ENCODE measurements at regions not wholly inside any gene's neighbourhood (a gene's known extent, or its start where the extent isn't known, plus 50 kb on each side); places are given as distances from the start of the nearest gene placed in this dataset.

DNA sequence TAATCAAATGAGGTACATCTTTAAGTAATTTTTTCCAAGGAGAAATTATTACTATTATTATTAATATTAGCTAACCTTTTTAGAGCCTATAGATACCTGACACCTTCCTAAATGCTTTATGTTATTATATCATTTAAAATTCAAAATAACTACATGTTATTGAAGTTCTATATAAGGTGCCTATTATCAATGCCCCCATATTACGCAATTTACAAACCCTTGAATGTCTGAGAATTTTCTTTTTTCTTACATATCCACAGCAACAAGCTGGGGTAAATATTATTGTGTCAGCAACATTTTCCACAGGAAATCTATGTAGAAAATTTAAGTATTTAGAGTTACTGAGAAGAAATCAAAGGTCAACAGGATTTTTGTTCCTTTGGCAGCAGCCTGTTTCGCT lies 327.3 kb downstream of the NXPE2 start:
- Mint-ChIP-seq H3K4me3 (no peak overlapping the region), H3K27ac (no peak overlapping the region)
- ATAC-seq: no peak

DNA sequence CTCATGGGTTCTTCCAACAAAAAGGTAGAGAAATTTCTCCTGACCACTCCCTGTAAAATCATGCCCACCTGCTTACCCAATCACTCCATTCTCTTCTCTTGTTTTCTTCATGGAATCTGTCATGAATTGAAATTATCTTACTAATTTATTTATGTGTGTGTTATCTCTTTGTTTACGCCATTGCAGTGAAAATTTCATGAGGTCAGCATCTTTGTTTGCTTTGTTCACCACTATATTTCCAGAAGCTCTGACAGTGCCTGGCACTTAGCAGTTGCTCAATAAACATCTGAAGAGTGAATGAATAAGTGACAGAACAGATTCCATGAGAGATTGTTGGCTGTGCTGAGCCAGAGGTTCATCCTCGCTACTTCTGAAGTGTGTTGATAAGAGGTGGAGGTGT lies 329.5 kb downstream of the NXPE2 start:
- H3K27me3 Mint-ChIP-seq: peaks cover 0 to 14% of the 10 kb centered on the region in 2 donors
- ATAC-seq: no peak
- H3K27ac Mint-ChIP-seq: no peak overlapping the region
- H3K36me3 Mint-ChIP-seq: no peaks in the 10 kb centered on the region
- no peaks in the 10 kb centered on the region for H3K4me1 Mint-ChIP-seq (ENCODE audit: low read depth in 2 of 2)
- no peak for DNase-seq (ENCODE audit: low spot score)
- H3K4me3 Mint-ChIP-seq: no peak overlapping the region
- H3K9me3 Mint-ChIP-seq: peaks cover 3% of the 10 kb centered on the region

More for the DNA sequence above, 327.3 kb downstream of the NXPE2 start:
- DNase-seq (ENCODE audit: low spot score): no peak
- Mint-ChIP-seq H3K9me3 (peaks cover 3% of the 10 kb centered on the region), H3K27me3 (peaks cover 0 to 21% of the 10 kb centered on the region in 2 donors), H3K4me1 (ENCODE audit: low read depth in 2 of 2) (no peaks in the 10 kb centered on the region), H3K36me3 (no peaks in the 10 kb centered on the region)

DNA sequence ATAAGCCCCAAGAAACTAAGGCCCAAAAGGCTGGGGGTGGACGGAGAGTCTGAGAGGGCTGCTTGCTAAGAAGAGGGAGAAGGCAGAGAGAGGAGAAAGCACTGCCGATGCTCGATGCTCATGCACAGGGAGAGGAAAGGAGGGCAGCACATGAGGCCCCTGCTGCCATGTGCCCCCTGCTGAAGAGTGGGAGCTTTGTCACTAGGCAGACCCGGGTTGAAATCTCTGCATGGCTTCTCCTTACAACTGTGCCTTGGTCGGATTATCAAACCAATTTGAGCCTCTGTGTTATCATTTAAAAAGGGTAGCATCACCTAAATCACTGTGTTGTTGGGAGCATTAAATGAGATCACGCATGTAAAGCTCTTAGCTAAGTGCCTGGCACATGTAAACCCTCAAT lies 330.5 kb downstream of the NXPE2 start:
- no peak overlapping the region for H3K4me3 Mint-ChIP-seq
- ATAC-seq (no peak), DNase-seq (ENCODE audit: low spot score) (no peak)
- H3K9me3 Mint-ChIP-seq: peaks cover 5% of the 10 kb centered on the region
- H3K27ac Mint-ChIP-seq: no peak overlapping the region
- no peaks in the 10 kb centered on the region for H3K4me1 Mint-ChIP-seq (ENCODE audit: low read depth in 2 of 2)
- peaks cover 0 to 14% of the 10 kb centered on the region in 2 donors for H3K27me3 Mint-ChIP-seq
- no peaks in the 10 kb centered on the region for H3K36me3 Mint-ChIP-seq

DNA sequence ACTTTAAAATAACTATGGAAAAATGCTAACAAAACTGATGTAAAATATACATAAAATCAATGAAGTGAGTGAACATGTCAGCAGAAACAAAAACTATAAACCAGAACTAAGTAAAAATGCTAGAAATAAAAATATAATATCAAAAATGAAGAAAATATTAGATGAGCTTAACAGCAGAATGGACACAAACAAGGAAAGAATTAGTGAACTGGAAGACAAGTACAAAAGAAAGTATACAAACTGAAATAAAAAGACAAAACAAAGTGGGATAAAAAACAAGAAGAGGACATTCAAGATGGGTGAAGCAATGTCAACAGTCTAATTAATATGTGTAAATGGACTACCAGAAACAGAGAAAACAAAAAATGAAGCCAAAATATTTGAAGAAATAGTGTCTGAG lies 339.2 kb downstream of the NXPE2 start:
- Mint-ChIP-seq H3K9me3 (peaks cover 18% of the 10 kb centered on the region), H3K27ac (no peak overlapping the region), H3K27me3 (peaks cover 0 to 13% of the 10 kb centered on the region in 2 donors), H3K4me1 (ENCODE audit: low read depth in 2 of 2) (no peaks in the 10 kb centered on the region), H3K36me3 (peaks cover 11% of the 10 kb centered on the region), H3K4me3 (no peak overlapping the region)
- ATAC-seq (no peak), DNase-seq (ENCODE audit: low spot score) (no peak)

DNA sequence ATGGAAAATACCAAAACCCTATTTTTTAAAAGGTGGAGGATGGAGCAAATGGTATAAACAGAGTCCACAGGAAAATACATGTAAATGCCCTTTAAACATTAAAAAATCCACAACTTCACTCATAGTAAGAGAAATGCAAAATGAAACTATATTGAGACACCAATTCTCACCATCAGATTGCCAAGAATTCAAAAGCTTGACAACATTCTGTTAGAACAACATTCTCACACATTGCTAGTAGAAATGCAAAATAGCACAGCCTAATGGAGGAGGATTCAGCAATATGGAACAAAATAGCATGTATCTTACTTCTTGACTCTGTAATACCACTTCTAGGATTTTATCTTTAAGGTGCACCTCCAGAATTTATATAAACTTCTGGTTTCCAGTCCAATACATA lies 351.8 kb downstream of the NXPE2 start:
- H3K36me3 Mint-ChIP-seq: peaks cover 4% of the 10 kb centered on the region

DNA sequence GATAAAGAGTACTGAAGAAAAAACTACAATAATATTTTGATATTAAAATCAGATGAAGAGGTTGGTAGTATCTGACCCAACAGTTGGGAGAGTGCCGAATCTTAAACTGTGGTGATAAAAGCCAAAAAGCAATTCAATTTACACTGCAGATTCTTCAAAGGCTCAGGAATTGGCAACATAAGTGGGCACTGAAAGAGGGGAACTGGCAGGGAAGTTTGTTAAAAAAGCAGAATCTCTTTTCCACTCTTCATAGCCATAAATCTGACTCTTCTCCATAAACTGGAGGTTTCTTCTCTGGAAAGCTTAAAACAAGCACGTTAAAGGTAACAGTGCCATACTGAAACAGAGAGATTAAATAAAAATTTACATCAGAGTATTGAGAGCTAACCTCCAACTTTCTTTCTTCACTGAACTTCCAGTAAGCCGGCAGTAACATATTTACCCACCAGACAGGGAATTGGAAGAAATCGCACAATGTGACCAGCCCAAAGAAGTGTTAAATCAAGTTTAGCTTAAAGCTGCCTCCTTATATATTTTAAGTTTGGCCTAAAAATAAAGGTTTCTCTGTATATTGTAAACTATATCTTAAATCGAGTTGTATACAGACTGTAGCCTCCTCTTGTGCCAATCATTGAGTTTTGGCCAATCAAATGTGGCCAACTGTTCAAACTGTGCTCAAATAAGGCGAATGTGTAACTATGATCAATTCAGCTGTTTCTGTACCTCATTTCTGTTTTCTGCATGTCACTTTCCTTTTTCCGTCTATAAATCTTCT lies 358.3 kb downstream of the NXPE2 start:
- H3K27me3 Mint-ChIP-seq: peaks cover 4 to 15% of the 10 kb centered on the region in 2 donors
- DNase-seq (ENCODE audit: low spot score): no peak
- no peaks in the 10 kb centered on the region for H3K4me1 Mint-ChIP-seq (ENCODE audit: low read depth in 2 of 2)
- no peak for ATAC-seq
- no peak overlapping the region for H3K27ac Mint-ChIP-seq
- H3K36me3 Mint-ChIP-seq: no peaks in the 10 kb centered on the region
- H3K9me3 Mint-ChIP-seq: peaks cover 2% of the 10 kb centered on the region
- no peak overlapping the region for H3K4me3 Mint-ChIP-seq

More for the DNA sequence above, 351.8 kb downstream of the NXPE2 start:
- Mint-ChIP-seq H3K9me3 (peaks cover 3% of the 10 kb centered on the region), H3K4me1 (ENCODE audit: low read depth in 2 of 2) (no peaks in the 10 kb centered on the region), H3K27ac (no peak overlapping the region), H3K27me3 (peaks cover 4 to 21% of the 10 kb centered on the region in 2 donors), H3K4me3 (no peak overlapping the region)
- ATAC-seq: no peak
- DNase-seq (ENCODE audit: low spot score): no peak

DNA sequence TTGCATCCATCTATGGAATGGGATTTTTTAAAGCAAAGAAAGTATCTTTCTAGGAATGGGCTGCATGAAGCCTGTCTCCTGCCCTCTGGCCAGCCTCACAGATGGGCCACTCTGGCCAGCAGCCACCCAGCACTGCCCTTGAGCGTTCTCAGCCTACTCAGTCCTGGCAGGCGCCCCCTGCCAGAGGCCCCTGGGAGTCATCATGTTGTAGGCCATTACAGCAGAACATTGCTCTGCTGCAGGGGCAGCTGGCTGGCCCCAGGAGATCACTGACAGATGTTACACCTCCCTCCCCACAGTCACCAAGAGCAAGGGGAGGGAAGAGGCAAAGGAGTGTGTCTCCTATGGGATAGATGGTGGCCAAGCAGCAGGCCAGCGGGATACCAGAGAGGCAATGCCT lies 363.7 kb downstream of the NXPE2 start:
- H3K4me1 Mint-ChIP-seq (ENCODE audit: low read depth in 2 of 2): no peaks in the 10 kb centered on the region
- H3K4me3 Mint-ChIP-seq: no peak overlapping the region
- H3K27me3 Mint-ChIP-seq: peaks cover 0 to 11% of the 10 kb centered on the region in 2 donors
- DNase-seq (ENCODE audit: low spot score): no peak
- H3K27ac Mint-ChIP-seq: no peak overlapping the region
- no peaks in the 10 kb centered on the region for H3K36me3 Mint-ChIP-seq
- peaks cover 2% of the 10 kb centered on the region for H3K9me3 Mint-ChIP-seq
- no peak for ATAC-seq

DNA sequence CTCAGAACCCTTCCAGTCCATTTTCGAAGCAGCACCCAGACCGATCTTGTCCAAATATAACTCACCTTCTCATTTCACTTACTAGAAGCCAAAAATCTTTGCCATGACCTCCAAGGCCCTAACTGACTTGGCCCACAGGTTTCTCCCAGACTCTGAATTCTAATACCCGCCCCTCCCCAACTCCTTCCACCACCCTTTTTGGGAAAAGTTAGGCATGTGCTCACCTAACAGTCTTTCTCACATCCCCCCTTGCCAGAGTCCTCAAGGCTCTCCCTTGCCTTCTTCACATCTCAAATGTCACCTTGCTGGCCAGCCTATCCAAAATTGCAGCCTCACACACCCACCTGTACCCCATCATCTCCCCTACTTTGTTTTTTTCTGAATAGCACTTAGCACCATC lies 369.3 kb downstream of the NXPE2 start:
- no peaks in the 10 kb centered on the region for H3K9me3 Mint-ChIP-seq
- H3K27me3 Mint-ChIP-seq: peaks cover 0 to 17% of the 10 kb centered on the region in 2 donors
- no peak overlapping the region for H3K27ac Mint-ChIP-seq
- DNase-seq (ENCODE audit: low spot score) (no peak), ATAC-seq (no peak)
- H3K4me3 Mint-ChIP-seq: no peak overlapping the region
- H3K36me3 Mint-ChIP-seq: no peaks in the 10 kb centered on the region
- H3K4me1 Mint-ChIP-seq (ENCODE audit: low read depth in 2 of 2): no peaks in the 10 kb centered on the region

DNA sequence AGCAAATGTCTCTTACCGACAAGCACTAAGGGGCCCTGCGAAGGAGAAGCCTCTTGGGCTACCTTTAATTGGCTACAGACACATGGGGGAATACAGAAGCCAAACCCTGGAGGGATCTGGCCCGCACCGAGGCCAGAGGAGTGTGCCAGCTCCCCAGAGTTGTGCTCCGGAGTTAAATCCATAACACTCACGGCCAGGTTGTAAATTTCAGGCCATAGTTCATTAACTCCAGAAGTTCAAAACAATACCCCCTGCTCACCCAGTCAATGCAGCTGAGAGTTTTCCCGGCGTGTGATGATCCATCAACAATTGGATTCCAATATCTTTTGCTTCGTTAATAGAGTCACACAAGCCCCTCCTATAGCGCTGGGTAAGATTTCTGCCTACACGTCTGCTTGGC lies 371.5 kb downstream of the NXPE2 start:
- H3K27me3 Mint-ChIP-seq: peaks cover 0 to 17% of the 10 kb centered on the region in 2 donors
- H3K9me3 Mint-ChIP-seq: no peaks in the 10 kb centered on the region
- ATAC-seq (no peak), DNase-seq (ENCODE audit: low spot score) (no peak)
- H3K4me3 Mint-ChIP-seq: no peak overlapping the region
- no peaks in the 10 kb centered on the region for H3K36me3 Mint-ChIP-seq
- no peak overlapping the region for H3K27ac Mint-ChIP-seq
- H3K4me1 Mint-ChIP-seq (ENCODE audit: low read depth in 2 of 2): no peaks in the 10 kb centered on the region

DNA sequence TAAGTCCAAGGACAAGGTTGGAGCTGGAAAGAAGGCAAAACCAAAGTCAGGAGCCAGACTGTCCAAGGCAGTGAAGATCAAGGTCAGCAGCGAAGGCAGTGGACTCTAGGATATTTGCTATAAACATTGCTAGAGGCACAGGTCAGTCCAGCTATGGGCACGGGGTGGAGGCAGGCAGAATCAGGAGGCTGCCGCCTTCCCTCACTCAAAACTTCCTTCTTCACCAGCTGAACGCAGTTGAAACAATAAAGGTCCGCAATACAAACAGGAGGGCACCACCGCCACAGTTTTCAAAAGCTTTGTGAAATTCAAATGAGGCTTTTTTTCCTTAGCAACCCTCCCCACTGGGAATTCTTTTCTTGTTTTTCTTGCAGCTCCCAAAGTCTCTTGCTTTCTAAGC lies 372.4 kb downstream of the NXPE2 start:
- Mint-ChIP-seq H3K36me3 (no peaks in the 10 kb centered on the region), H3K27ac (no peak overlapping the region), H3K27me3 (peaks cover 0 to 17% of the 10 kb centered on the region in 2 donors), H3K4me3 (no peak overlapping the region), H3K4me1 (ENCODE audit: low read depth in 2 of 2) (no peaks in the 10 kb centered on the region), H3K9me3 (peaks cover under 1% of the 10 kb centered on the region)
- DNase-seq (ENCODE audit: low spot score) (no peak), ATAC-seq (no peak)

DNA sequence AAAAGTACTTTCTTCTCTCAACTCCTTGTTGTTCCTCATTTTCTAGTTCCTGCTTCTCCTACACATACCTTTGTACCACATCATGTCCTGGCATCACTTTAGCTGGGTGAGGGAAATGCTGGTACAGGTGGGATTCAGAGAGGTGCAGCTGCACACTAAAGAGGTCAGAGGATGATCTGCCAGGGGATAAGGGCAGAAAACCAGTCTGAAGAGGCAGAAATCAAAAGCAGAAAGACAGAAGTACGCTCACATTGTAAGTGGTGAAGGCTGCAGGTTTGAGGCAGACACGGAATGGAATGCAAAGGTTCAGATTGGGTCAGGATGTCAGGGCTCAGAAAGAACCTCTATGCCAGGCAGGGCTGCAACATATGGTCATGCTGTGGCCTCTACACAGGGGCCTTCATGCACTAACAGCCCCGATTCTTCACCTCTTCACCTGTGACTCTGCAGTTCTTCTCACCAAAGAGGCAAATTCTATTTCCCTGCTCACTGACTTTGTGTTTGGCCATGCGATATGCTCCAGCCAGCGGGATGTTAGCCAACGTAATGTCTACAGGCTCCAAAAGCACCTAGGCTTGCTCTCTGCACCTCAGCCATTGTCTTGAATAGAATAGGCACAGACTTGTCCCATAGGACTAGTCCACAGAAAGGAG lies 373.7 kb downstream of the NXPE2 start:
- Mint-ChIP-seq H3K27ac (no peak overlapping the region), H3K4me1 (ENCODE audit: low read depth in 2 of 2) (no peaks in the 10 kb centered on the region), H3K9me3 (peaks cover 10% of the 10 kb centered on the region), H3K27me3 (peaks cover 0 to 14% of the 10 kb centered on the region in 2 donors), H3K36me3 (no peaks in the 10 kb centered on the region), H3K4me3 (no peak overlapping the region)
- no peak for DNase-seq (ENCODE audit: low spot score)
- ATAC-seq: no peak

DNA sequence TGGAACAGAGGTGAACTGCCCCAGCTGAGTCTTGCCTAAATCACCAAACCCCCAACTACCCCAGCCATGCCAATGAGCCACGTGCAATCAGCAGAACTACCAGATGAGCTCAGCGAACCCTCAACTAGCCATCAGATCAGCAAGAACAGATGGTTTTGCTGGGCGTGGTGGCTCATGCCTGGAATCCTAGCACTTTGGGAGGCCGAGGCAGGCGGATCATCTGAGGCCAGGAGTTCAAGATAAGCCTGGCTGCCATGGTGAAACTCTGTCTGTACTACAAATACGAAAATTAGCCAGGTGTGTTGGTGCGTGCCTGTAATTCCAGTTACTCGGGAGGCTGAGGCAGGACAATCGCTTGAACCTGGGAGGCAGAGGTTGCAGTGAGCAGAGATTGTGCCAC lies 374.3 kb downstream of the NXPE2 start:
- Mint-ChIP-seq H3K27ac (no peak overlapping the region), H3K36me3 (no peaks in the 10 kb centered on the region), H3K9me3 (peaks cover 10% of the 10 kb centered on the region), H3K27me3 (peaks cover 0 to 8% of the 10 kb centered on the region in 2 donors), H3K4me1 (ENCODE audit: low read depth in 2 of 2) (no peaks in the 10 kb centered on the region), H3K4me3 (no peak overlapping the region)
- ATAC-seq: no peak
- DNase-seq (ENCODE audit: low spot score): no peak

DNA sequence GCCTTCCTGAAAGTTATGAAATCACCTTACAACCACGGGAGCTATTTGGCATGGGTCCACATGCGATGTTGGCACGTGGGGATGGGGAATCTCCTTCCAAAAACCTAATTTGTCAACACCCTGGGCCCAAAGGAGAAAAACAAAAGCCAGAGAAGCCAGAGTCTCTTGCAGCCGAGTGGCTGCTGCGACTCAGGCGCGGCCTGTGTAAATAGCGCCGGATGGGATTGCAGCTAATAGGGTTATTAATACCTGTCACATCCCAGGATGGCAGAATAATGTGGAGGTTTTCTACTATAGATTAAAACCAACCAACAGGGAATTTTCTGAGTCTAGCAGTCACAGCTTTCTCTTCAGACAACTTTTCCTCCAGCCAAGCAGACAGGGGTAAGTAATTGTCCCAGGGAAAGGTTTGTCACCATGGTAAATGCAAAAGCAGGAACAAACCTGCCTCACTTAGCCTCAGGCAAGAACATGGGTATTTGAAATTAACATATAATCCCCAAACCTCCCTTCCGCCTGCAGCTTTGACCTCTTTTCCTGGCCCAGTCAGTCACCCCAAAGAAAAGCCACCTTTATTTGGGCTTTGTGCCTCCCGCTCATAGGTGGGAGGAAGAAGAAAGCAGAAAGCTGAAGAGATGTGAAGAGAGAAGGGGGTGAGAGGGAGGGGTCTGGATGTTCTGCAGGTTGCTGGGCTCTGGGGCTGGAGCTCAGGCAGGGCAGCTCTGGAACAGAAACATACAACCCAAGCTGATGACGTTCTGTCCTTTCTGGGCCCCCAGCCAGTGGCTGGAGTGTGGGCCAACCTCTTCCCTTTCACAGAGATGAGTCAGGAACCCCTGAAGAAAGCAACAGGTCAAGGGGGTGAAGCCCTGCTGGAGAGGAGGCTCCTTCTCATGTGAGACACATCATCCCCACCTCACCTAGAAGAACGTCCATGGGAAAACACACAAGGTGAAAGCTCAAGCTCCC lies 376.5 kb downstream of the NXPE2 start:
- Mint-ChIP-seq H3K4me1 (ENCODE audit: low read depth in 2 of 2) (no peaks in the 10 kb centered on the region), H3K27me3 (no peaks in the 10 kb centered on the region), H3K36me3 (no peaks in the 10 kb centered on the region), H3K27ac (no peak overlapping the region), H3K4me3 (no peak overlapping the region), H3K9me3 (peaks cover 10% of the 10 kb centered on the region)
- ATAC-seq: no peak
- no peak for DNase-seq (ENCODE audit: low spot score)

DNA sequence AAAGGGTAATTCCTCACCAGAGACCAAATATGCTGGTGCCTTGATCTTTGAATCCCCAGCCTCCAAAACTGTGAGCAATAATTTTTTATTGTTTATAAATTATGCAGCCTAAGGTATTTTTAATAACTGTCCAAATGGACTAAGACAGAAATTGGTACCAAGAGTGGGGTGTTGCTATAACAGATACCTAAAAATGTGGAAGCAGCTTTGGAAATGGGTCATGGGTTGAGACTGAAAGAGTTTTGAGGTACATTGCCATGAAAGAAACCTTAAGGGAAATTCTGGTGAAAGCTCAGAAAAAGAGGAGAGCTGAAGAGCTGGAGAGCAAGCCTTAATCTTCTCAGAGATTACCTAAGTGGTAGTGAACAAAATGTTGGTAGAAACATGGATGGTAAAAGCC lies 378.2 kb downstream of the NXPE2 start:
- Mint-ChIP-seq H3K36me3 (no peaks in the 10 kb centered on the region), H3K27me3 (no peaks in the 10 kb centered on the region), H3K4me3 (no peak overlapping the region), H3K27ac (no peak overlapping the region), H3K9me3 (peaks cover 10% of the 10 kb centered on the region), H3K4me1 (ENCODE audit: low read depth in 2 of 2) (no peaks in the 10 kb centered on the region)
- no peak for ATAC-seq
- no peak for DNase-seq (ENCODE audit: low spot score)
